Psoas muscle (tissue), 7 donors: ENCODE measurements at regions not wholly inside any gene's neighbourhood (a gene's known extent, or its start where the extent isn't known, plus 50 kb on each side); places are given as distances from the start of the nearest gene placed in this dataset.
"Not testable (repeated sequence)": the region's sequence is repeated elsewhere in the genome, so short reads cannot be mapped to it uniquely, and the experiment has no call there.

Experiments used
- ATAC-seq, 4 donors: fragments of 200-7000 bp; cut with Tn5 transposase; one replicate each; pipeline ENCODE4 v1.9.1; 2020; ENCODE audit warnings: moderate library complexity in 3 of 4, mild to moderate bottlenecking in 2 of 4
- DNase-seq, 2 donors: peaks; one replicate each; pipeline ENCODE4 v3.0.0-alpha.2; 2020
- H3K27ac ChIP-seq: fragments of 200-600 bp; one replicate; pipeline ENCODE4 v1.8.0; 2022
- H3K27me3 ChIP-seq, 3 donors: fragments of 200-600 bp in 1 of 3; one replicate each; pipeline versions ENCODE4 v1.6.1 to v1.8.0; 2013 to 2022; ENCODE audit warnings: low read length in 2 of 3, mild to moderate bottlenecking in 2 of 3, moderate library complexity in 1 of 3; ENCODE audit not compliant: insufficient read depth in 3 of 3
- H3K36me3 ChIP-seq, 2 donors: fragments of 200-600 bp in 1 of 2; one replicate each; pipeline versions ENCODE4 v1.6.1 to v1.8.0; 2013 to 2022; ENCODE audit warnings: low read depth in 1 of 2, mild to moderate bottlenecking in 1 of 2, moderate library complexity in 1 of 2; ENCODE audit not compliant: insufficient read depth in 1 of 2
- H3K4me1 ChIP-seq: fragments of 200-600 bp; one replicate; pipeline ENCODE4 v1.8.0; 2022
- H3K4me3 ChIP-seq: fragments of 200-600 bp; one replicate; pipeline ENCODE4 v1.8.0; 2022; ENCODE audit warnings: mild to moderate bottlenecking
- H3K9me3 ChIP-seq: fragments of 200-600 bp; one replicate; pipeline ENCODE4 v1.8.0; 2022
- WGBS, 3 donors: extraction: QIAGEN DNeasy Blood & Tissue Kit; methylation state at CpG; one replicate each; pipeline versions ENCODE4 v1.1.6 to v1.1.7; 2013; 5-methylcytosine and 5-hydroxymethylcytosine counted together
- intact Hi-C, 2 donors: fragments of 100-400 bp; cut with DNase I; formaldehyde crosslinking; loops; one replicate each; pipeline versions ENCODE4 v1.11.0 to v1.14.2; 2022
- TF ChIP-seq, protein P1 (sequence below): fragments of 200-600 bp; IDR thresholded peaks from one replicate; pipeline ENCODE4 v1.8.0; 2022; ENCODE audit warnings: antibody characterized with exemption
- donor health status: healthy with polysubstance abuse.
- donor health status: DM: no; HTN: no; CAD: no; lungs with moderate emphysema.
- donor health status: Bipolar disorder and iron deficiency.
- donor health status: healthy.
- donor health status: DM: yes; HTN: yes; CAD: no.
- donor health status: DM: no; HTN: no; CAD: no.
- donor health status: DM: yes; HTN: yes; CAD: no.

DNA sequence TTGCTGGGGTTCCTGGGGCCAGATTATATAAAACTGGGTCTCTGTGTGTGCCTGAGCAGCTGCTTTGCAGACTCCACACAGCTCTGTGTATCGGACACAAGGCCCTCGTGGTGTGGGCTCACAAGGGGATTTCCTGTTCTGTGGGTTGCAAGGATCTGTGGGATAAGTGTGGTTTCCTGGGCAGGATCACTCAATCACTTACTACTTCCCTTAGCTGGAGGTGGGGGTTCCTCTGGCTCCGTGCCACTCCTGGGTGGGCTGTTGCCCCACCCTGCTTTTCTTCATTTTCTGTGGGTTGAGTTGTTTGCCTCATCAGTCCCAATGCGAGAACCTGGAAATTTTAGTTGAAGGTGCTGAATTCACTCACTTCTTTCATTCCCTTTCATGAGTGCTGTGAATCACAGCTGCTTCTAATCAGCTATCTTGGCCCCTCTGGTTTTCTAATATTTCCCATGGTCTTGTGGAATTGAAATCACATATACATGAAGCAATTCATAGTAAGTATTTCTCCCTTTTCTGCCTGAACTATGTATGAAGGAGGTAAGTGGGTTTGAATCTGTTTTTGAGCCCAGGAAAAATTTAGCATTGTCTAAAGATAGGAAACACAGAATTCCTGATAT is 196.3 kb downstream of the DCDC2C start:
- Histone ChIP-seq H3K4me3 (no peak overlapping the region), H3K27ac (no peak overlapping the region), H3K9me3 (no peaks in the 10 kb centered on the region), H3K27me3 (no peaks in the 10 kb centered on the region), H3K4me1 (no peaks in the 10 kb centered on the region), H3K36me3 (no peaks in the 10 kb centered on the region)
- TF ChIP-seq, protein P1, sequence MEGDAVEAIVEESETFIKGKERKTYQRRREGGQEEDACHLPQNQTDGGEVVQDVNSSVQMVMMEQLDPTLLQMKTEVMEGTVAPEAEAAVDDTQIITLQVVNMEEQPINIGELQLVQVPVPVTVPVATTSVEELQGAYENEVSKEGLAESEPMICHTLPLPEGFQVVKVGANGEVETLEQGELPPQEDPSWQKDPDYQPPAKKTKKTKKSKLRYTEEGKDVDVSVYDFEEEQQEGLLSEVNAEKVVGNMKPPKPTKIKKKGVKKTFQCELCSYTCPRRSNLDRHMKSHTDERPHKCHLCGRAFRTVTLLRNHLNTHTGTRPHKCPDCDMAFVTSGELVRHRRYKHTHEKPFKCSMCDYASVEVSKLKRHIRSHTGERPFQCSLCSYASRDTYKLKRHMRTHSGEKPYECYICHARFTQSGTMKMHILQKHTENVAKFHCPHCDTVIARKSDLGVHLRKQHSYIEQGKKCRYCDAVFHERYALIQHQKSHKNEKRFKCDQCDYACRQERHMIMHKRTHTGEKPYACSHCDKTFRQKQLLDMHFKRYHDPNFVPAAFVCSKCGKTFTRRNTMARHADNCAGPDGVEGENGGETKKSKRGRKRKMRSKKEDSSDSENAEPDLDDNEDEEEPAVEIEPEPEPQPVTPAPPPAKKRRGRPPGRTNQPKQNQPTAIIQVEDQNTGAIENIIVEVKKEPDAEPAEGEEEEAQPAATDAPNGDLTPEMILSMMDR, result no peak
- intact Hi-C loops, result no loop called here
- DNase-seq, result no peak
- no peak for ATAC-seq
- 51 to 62% (median 52%) methylated on average over 4 of the region's 4 CpGs for WGBS, 3 donors

DNA sequence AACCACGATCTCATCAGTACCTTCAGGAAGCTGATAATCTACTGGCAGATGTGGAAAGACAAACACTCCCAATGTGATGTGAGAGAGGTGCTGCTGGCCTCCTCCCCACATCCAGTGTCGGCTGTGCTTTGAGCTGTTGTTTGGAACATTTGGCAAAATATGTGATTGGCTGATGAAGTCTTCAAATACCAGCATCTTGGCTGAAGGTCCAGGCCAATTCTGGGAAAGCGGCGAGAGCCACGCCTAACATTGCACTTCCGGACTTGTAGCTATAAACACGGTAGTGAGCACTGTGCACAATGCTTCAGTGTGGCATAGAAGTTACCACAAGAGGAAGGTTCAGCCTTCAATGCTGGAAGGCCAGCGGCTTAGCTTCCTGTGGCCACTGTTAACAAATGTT is 198.8 kb downstream of the DCDC2C start:
- no peaks in the 10 kb centered on the region for H3K36me3 ChIP-seq
- no peaks in the 10 kb centered on the region for H3K4me1 ChIP-seq
- TF ChIP-seq, protein P1, result no peak
- H3K27ac ChIP-seq, result no peak overlapping the region
- WGBS, 3 donors, result 39 to 51% (median 42%) methylated on average over 8 of the region's 8 CpGs
- ATAC-seq, result no peak
- no peak overlapping the region for H3K4me3 ChIP-seq
- no peaks in the 10 kb centered on the region for H3K27me3 ChIP-seq
- intact Hi-C loops, result no loop called here
- no peak for DNase-seq
- no peaks in the 10 kb centered on the region for H3K9me3 ChIP-seq

DNA sequence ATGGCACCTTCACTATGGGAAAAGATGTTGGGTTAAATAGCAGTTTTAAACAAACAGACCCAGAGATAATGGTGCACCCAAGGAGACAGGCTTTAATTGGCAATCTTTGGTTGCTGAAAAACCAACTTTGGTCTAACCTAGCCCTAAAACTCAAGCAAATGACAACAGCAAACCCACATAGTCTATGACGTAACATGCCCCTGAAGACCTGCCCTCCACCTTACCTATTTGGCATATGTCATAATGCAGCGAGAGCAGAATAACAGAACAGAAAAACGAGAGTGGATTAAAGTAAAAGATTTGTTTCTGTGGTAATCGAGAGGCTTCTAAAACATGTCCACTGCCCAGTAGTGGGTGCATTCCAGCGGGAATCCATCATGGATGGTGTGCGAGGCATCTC is 200.7 kb downstream of the DCDC2C start:
- Histone ChIP-seq H3K9me3 (no peaks in the 10 kb centered on the region), H3K36me3 (no peaks in the 10 kb centered on the region), H3K27me3 (no peaks in the 10 kb centered on the region), H3K4me1 (no peaks in the 10 kb centered on the region), H3K4me3 (no peak overlapping the region), H3K27ac (no peak overlapping the region)
- intact Hi-C loops, result no loop called here
- DNase-seq (no peak), ATAC-seq (no peak)
- WGBS, 3 donors, result 91 to 94% (median 93%) methylated on average over 6 of the region's 6 CpGs
- TF ChIP-seq, protein P1, result no peak

DNA sequence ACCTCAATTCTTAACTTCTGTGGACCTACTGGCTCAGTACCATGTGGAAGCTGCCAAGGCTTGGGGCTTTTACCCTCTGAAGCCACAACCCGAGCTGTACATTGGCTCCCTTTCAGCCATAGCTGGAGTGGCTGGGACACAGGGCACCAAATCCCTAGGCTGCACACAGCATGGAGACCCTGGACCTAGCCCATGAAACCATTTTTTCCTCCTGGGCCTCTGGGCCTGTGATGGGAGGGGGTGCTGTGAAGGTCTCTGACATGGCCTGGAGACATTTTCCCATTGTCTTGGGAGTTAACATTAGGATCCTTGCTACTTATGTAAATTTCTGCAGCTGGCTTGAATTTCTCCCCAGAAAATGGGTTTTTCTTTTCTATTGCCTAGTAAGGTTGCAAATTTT is 205.1 kb downstream of the DCDC2C start:
- ATAC-seq, H3K9me3 ChIP-seq, H3K4me1 ChIP-seq, H3K27me3 ChIP-seq, H3K4me3 ChIP-seq, H3K36me3 ChIP-seq, H3K27ac ChIP-seq, DNase-seq, intact Hi-C loops: not testable (repeated sequence)
- WGBS, 3 donors, result 89 to 95% (median 91%) methylated on average over 1 of the region's 1 CpG

DNA sequence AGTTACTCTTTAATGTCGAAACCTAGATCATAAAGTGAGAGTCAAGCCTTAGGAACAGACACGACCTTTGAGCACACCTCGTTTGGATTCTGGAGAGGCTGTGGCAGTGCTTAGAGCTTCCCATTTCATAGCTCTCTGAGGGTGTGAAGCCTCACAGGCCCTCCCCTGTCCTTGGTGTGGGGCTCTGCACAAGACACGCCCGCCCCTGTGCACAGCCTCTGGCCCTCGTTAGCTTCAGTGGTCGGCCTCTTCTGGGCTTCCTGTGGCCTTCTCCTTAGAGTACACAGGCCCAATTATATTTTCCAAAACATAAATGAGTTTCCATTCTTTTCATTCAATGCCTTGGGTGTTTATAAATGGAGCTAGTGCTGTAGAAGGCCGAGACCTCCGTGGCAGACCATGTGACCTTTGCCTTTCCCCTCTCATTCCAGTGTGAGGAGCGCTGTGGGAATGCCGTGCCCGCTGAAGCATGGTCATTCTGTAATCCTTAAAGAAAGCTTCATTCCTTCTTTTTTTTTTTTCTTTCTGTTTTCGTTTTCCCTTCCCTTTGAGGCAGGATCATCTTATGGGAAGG is 208.6 kb downstream of the DCDC2C start:
- Histone ChIP-seq H3K4me1 (no peaks in the 10 kb centered on the region), H3K27me3 (peaks cover 0 to 1% (median 0%) of the 10 kb centered on the region in 3 donors), H3K36me3 (no peaks in the 10 kb centered on the region), H3K4me3 (no peak overlapping the region), H3K27ac (no peak overlapping the region), H3K9me3 (no peaks in the 10 kb centered on the region)
- intact Hi-C loops, result no loop called here
- 78 to 83% (median 80%) methylated on average over 13 of the region's 13 CpGs for WGBS, 3 donors
- DNase-seq (no peak), ATAC-seq (no peak)
- TF ChIP-seq, protein P1, result no peak
